Hematopoietic multipotent progenitor cell (in vitro differentiated cells): ENCODE measurements at regions not wholly inside any gene's neighbourhood (a gene's known extent, or its start where the extent isn't known, plus 50 kb on each side); places are given as distances from the start of the nearest gene placed in this dataset.
"Not testable (repeated sequence)": the region's sequence is repeated elsewhere in the genome, so short reads cannot be mapped to it uniquely, and the experiment has no call there.

Experiments
- DNase-seq, 3 donors: peaks; one replicate each; pipeline ENCODE4 v3.0.0-alpha.2; 2011 to 2015; ENCODE audit warnings: low read depth in 2 of 3, low spot score in 2 of 3

DNA sequence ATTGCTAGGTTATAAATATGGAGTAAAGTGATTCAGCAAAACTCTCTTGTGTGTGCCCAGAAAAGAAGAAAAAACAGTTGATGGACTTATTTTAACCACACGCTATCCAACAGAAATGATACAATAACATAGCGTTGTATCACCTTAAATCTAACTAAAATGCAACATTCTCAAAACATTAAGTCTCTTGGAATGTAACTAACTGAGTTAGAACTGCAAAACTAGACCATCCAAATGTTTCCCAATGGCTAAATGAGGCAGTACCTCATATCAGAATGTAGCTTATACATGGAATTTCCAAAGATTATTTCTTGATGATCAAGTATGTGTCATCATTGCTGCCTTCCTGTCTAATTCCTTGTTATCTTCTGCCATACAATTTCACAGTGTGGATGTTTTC is 187.9 kb downstream of the CNTN3 start:
- DNase-seq = no peak

DNA sequence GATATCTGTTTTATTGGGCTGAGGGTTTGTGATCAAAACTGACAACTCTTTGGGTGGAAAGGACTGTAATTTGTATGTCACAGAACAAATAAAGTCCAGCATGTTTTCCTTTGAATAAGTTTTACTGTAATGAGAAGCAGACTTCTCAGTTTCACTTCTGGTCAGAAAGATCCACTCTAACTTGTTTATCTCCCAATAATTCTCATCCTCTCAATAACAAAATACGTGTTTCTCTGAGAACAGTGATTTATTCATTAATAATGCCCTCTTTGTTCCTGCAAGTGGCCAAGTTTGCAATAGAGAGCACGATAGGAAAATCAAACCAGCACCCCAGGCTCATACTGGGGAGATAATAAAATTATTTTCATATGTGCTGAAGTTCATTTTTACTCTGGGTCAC is 190.6 kb downstream of the CNTN3 start:
- no peak for DNase-seq

- no peak for DNase-seq
These were observed 193.8 kb downstream of the CNTN3 start for GRCh38 chr3:74420538-74421124.

GRCh38 chr3:74415731-74416130 is 198.7 kb downstream of the CNTN3 start:
- no peak for DNase-seq

- no peak for DNase-seq
These were observed 200.8 kb downstream of the CNTN3 start for GRCh38 chr3:74413547-74414241.

DNA sequence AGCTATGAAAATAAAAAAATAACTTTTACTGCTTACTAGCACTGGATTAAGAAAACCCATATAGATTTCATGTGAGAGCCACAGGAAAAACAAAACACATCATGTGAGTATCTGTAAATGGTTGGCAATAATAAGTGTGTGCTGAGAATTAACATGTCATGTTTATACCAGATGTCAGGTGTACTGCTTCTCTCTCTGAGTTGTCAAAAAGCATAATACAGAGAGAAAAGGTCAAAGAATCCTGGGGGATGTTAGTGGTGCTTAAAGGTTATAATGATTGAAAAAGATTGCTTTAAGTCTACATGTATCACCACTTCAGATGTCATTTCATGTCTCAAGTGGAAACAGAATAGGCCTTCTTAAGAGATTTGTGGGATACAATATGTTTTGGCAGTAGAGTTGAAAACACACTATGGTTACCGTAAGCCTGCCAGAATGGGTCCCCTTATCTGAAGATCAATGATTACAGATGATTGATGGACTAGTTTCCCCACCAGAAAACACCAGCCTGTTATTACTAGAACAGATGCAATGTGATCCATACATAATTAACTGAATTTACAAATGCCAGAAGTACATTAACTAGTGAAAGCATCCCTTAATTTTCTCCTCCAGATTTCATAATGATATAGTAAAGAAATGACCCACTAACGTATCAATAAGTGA is 204.1 kb downstream of the CNTN3 start:
- no peak for DNase-seq

DNA sequence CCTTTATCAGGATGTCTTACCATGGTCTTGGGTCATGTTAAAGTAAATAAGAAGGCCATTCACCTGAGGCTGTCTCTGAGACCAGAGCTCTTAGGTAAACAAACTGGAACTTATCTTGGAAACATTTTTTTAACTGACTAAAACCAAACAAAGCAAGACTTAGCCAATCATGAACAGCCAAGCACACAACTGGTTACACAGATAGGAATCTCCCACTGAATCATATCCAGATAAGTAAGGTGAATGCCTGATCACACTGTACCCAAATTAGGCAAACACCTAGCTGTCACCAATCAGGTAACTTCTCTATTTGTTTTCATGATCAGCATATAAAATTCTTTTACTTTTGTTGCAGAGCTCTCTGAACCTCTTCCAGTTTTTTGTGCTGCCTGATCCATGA is 205.4 kb downstream of the CNTN3 start:
- no peak for DNase-seq

DNA sequence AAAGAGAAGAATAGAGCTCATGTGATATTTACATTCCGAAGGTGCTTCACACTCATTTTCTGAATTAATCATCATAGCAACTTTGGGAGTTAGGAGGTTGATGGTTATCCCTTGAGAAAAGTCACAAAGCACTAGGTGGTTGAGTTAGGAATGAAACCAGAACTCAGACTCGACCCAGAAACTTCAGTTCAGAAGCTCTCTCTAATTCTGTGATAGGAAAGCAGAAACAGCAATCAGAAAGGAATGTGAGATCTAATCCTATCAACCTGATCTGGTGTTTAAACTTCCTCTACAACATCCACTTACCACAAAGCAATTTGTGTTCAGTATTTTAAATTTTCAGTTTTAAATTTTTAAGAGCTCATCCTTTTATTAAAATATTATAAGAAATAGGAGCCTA is 211.2 kb downstream of the CNTN3 start:
- no peak for DNase-seq

- DNase-seq = no peak
These were observed 211.6 kb downstream of the CNTN3 start for GRCh38 chr3:74402821-74403220.

- DNase-seq = no peak
These were observed 221.0 kb downstream of the CNTN3 start for GRCh38 chr3:74393426-74393825.

DNA sequence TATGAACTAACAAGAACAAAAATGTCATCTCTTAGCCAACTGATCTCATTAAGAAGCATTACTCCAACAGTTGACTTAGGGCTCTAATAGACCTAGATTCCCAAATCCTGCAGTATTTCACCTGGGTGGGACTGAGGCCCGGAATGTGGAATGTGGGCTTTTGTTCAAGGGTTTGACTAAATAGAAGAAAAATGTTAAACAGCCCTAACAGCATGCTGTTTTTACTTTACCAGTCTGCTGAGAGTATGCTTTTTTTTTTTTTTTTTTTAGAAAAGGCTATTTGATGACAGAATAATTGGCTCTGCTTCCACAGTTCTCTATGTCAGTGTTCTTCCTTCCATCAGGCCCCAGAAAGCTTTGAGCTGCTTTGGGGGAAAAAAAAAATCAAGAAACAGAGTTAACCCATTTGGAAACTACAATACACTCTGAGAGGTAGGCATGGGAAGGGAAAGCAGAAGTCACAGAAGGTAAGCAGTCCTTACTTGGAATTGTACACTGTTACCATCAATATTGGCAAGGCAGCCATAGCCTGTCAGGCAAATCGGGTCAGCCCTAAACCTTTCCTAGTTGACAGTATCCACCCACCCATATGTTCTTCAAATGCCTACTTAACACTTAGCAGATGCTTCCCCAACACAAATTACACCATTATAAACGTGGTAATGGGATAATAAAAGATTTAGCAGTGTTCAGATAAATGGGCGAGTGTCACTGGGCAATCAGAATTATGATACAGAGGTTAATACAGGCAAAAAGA is 224.2 kb downstream of the CNTN3 start:
- no peak for DNase-seq

- no peak for DNase-seq
These were observed 227.2 kb downstream of the CNTN3 start for GRCh38 chr3:74387111-74387735.

DNA sequence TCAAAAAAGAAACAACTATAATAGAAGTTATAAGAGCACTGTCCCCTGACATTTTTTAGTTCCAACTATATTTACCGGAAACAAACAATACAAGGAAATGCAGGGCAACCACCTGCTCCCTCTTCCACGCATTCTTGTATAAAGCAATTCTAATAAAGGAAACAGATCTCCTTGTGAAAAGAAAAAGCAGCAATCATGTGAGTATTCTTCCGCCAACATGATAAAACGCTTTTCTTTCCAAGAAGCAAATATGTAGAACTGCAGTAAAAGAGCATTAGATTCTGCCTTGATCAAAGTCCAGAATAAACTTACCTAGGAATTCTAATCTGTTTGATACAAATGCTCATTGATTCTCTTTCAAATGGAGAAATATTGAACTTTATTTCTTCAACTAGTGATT is 230.3 kb downstream of the CNTN3 start:
- DNase-seq = no peak

GRCh38 chr3:74377669-74378068 is 236.8 kb downstream of the CNTN3 start:
- no peak for DNase-seq

- DNase-seq = not testable (repeated sequence)
These were observed 238.1 kb downstream of the CNTN3 start for GRCh38 chr3:74376323-74376722.

GRCh38 chr3:74375653-74376052 is 238.8 kb downstream of the CNTN3 start:
- no peak for DNase-seq

GRCh38 chr3:74372743-74373142 is 241.7 kb downstream of the CNTN3 start:
- no peak for DNase-seq

DNA sequence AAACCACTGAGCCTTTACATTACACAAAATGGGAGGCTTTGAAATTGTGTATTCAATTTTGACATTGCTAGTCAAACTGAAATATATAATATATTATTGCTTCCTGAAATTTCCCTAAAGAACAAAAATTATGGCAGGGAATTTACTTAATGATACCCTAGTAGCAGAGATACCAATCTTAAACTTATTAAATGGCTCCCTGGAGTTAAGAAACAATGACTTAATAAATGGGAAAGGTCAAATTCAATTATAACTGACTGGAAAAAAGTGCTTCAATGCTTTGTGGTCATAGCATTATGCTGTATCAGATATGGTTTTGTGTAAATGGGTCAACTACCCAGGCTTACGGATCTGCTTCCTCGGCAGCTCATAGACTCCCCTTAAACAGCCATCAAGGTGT is 244.1 kb downstream of the CNTN3 start:
- no peak for DNase-seq

DNA sequence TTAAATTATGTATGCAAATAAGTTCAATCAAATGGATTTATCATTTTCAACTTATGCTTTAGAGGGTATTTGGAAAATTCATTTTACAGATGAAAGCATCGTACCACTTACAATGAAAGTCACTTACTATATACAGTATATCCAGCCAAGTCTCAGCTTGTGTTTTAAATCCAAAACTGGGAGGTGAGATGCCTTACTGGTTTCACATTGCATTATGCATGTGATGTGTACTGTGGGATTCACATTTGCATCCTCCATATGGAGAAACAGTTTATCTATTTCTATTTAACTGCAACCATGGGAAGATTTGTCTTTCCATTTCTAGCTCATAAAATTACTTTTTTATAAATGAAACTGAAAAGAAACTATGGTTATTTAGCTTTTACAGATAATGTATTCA is 248.1 kb downstream of the CNTN3 start:
- DNase-seq = no peak

DNA sequence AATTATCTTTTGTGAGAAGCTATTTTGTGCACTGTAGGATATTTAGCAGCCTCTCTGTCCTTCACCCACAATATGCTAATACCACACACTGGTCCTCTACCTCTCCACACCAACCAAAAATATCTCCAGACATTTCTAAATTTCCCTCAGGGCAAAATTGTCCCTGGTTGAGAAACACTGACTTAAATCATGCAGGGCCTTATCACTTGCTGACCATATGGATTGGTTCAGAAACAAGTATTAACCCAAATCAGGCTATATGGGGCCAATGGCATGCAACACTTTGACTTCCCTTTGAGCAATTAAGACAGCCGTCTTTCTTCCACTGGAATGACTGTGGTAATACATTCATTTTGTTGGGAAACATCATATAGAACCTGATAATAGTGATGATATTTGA is 251.1 kb downstream of the CNTN3 start:
- no peak for DNase-seq

DNA sequence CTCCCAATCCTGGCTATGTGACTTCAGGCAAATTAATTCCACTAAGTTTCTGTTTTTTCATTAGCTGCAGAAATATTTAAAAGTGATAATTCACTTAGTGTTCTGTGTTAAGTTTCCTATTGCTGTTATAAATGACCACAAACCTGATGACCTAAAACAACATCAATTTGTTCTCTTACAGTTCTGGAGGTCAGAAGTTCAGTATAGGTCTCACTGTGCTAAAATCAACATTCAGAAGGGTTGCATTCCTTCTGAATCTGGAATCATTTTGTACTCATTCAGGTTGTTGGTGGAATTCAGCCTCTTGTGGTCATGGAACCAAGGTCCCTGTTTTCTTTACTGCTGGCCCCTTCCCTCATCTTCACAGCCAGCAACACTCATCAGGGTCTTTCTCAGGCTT is 254.1 kb downstream of the CNTN3 start:
- DNase-seq = no peak
